ENCODE measurements at regions not wholly inside any gene's neighbourhood (a gene's known extent, or its start where the extent isn't known, plus 50 kb on each side); places are given as distances from the start of the nearest gene placed in this dataset.
A peak's percentile ranks its signal among the peaks of the same experiment; 100 is the strongest.

GRCh38 chr3:25895443-25895842 lies 105.6 kb downstream of the OXSM start:
- no peak for TF ChIP-seq CTCF (conservative IDR thresholded peaks at IDR 0.05)
- no peak overlapping the region for H3K27ac ChIP-seq

GRCh38 chr3:25897019-25897418 lies 107.1 kb downstream of the OXSM start:
- TF ChIP-seq CTCF (conservative IDR thresholded peaks at IDR 0.05): no peak
- H3K27ac ChIP-seq: no peak overlapping the region

GRCh38 chr3:25899352-25900101 lies 109.6 kb downstream of the OXSM start:
- no peak overlapping the region for H3K27ac ChIP-seq
- TF ChIP-seq CTCF (conservative IDR thresholded peaks at IDR 0.05): no peak

- no peak for TF ChIP-seq CTCF (conservative IDR thresholded peaks at IDR 0.05)
- peak overlapping the region; percentile 59; the same call in 1 of the 2 replicates for H3K27ac ChIP-seq
Measured at GRCh38 chr3:25900161-25900560, 110.3 kb downstream of the OXSM start.

GRCh38 chr3:25901796-25902195 lies 111.9 kb downstream of the OXSM start:
- H3K27ac ChIP-seq: peak overlapping the region; percentile 59

GRCh38 chr3:25902586-25902985 lies 112.7 kb downstream of the OXSM start:
- no peak for TF ChIP-seq CTCF (conservative IDR thresholded peaks at IDR 0.05)
- peak overlapping the region; percentile 59 for H3K27ac ChIP-seq

More at GRCh38 chr3:25901796-25902195, 111.9 kb downstream of the OXSM start:
- TF ChIP-seq CTCF (conservative IDR thresholded peaks at IDR 0.05): no peak

- H3K27ac ChIP-seq: peak overlapping the region; percentile 26; the same call in 1 of the 2 replicates
Measured at GRCh38 chr3:25903371-25904129, 113.7 kb downstream of the OXSM start.

More at GRCh38 chr3:25903371-25904129, 113.7 kb downstream of the OXSM start:
- no peak for TF ChIP-seq CTCF (conservative IDR thresholded peaks at IDR 0.05)

Measured in VCaP (cell line).